Testis (tissue), 2 donors: ENCODE measurements at regions not wholly inside any gene's neighbourhood (a gene's known extent, or its start where the extent isn't known, plus 50 kb on each side); places are given as distances from the start of the nearest gene placed in this dataset.

Experiments
- DNase-seq: peaks from one replicate; pipeline ENCODE4 v3.0.0-alpha.2; 2019
- H3K27ac ChIP-seq, 2 donors: fragments of 200-600 bp; sonication (generic); one replicate each; pipeline ENCODE4 v1.5.1; 2019
- H3K27me3 ChIP-seq: fragments of 200-600 bp; sonication (generic); one replicate; pipeline ENCODE4 v1.5.1; 2019
- H3K36me3 ChIP-seq: fragments of 200-600 bp; sonication (generic); one replicate; pipeline ENCODE4 v1.5.1; 2017; ENCODE audit warnings: low read depth; ENCODE audit errors: missing control alignments
- H3K4me1 ChIP-seq: fragments of 200-600 bp; sonication (generic); one replicate; pipeline ENCODE4 v1.5.1; 2019
- H3K4me3 ChIP-seq, 2 donors: fragments of 200-600 bp; sonication (generic); one replicate each; pipeline ENCODE4 v1.5.1; 2017 to 2019
- H3K9me3 ChIP-seq: fragments of 200-600 bp; sonication (generic); one replicate; pipeline ENCODE4 v1.5.1; 2017
- CTCF ChIP-seq, 3 experiments: fragments of 450-650 bp in 2 of 3; fragments of 200-600 bp in 1 of 3; sonication (generic) in 1 of 3; IDR thresholded peaks; one replicate each; pipeline ENCODE4 v1.5.1; 2016 to 2019; ENCODE audit warnings: antibody characterized with exemption in 3 of 3, mild to moderate bottlenecking in 2 of 3, moderate library complexity in 1 of 3
- POLR2A ChIP-seq: fragments of 450-650 bp; IDR thresholded peaks from one replicate; pipeline ENCODE4 v1.6.1; 2017; ENCODE audit warnings: antibody characterized with exemption, mild to moderate bottlenecking, moderate library complexity
- WGBS, 2 donors: methylation state at CpG; one replicate each; pipeline ENCODE4 v1.1.5; 2018; 5-methylcytosine and 5-hydroxymethylcytosine counted together
- intact Hi-C: fragments of 100-400 bp; cut with DNase I; formaldehyde crosslinking; loops from one replicate; pipeline ENCODE4 v1.15.1; 2023; ENCODE audit warnings: low total_unique reads

DNA sequence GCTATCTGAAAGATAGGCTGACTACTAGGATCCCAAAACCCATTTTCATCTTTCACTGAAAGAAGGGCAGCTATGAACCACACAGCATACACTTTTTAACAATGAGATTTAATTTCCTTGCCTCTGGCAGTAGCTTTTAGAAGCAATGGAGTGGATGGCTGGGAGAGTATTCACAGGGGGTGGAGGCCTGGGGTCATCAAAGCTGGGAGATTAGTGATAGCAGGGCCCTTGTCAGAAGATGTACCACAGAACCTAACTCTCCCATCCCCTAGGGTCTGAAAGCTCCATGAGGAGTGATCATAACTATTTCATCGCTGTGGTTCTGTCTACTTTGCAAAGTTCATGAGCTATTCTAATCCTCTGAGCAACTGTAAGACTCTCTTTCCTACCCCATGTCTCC, 332.2 kb downstream of the PRELID2 start:
- 92 to 94% methylated on average over 1 of the region's 1 CpG for WGBS, 2 donors

DNA sequence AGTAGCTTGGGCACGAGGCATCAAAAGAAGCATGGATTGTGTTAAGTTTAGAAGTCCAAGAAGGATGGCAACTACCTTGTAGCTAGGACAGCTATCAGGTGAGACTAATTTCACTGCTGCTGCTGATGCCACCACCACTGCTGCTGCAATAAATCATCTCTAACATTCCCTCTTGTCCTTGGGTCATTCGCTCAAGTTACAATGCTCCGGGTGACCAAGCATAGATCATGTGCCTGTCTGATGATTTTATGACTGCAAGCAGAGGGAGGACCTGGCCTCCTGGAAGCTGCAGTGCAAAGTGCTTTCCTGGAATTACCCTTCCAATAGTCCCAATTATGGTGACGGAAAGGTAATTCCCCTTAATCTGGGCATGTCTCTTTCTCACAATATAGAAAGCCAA, 334.4 kb downstream of the PRELID2 start:
- no peaks in the 10 kb centered on the region for H3K27me3 ChIP-seq
- DNase-seq: no peak
- H3K4me3 ChIP-seq: no peak overlapping the region
- 75 to 81% methylated on average over 4 of the region's 4 CpGs for WGBS, 2 donors
- H3K9me3 ChIP-seq: no peaks in the 10 kb centered on the region
- no peak overlapping the region for H3K27ac ChIP-seq
- no peaks in the 10 kb centered on the region for H3K4me1 ChIP-seq
- intact Hi-C loops: no loop called here
- H3K36me3 ChIP-seq: no peaks in the 10 kb centered on the region
- TF ChIP-seq CTCF (IDR thresholded peaks at IDR 0.05) (no peak), POLR2A (no peak)

More for the DNA sequence above, 332.2 kb downstream of the PRELID2 start:
- DNase-seq: no peak
- H3K9me3 ChIP-seq: no peaks in the 10 kb centered on the region
- H3K36me3 ChIP-seq: no peaks in the 10 kb centered on the region
- no peaks in the 10 kb centered on the region for H3K27me3 ChIP-seq
- H3K27ac ChIP-seq: no peak overlapping the region
- intact Hi-C loops: no loop called here
- no peaks in the 10 kb centered on the region for H3K4me1 ChIP-seq
- TF ChIP-seq POLR2A: no peak
- no peak for TF ChIP-seq CTCF (IDR thresholded peaks at IDR 0.05)
- no peak overlapping the region for H3K4me3 ChIP-seq

GRCh38 chr5:145499483-145499882, 335.7 kb downstream of the PRELID2 start:
- DNase-seq: no peak
- Histone ChIP-seq H3K4me3 (no peak overlapping the region), H3K27me3 (no peaks in the 10 kb centered on the region), H3K4me1 (no peaks in the 10 kb centered on the region), H3K27ac (no peak overlapping the region), H3K36me3 (no peaks in the 10 kb centered on the region), H3K9me3 (no peaks in the 10 kb centered on the region)
- intact Hi-C loops: no loop called here
- 43 to 60% methylated on average over 4 of the region's 4 CpGs for WGBS, 2 donors
- TF ChIP-seq POLR2A (no peak), CTCF (IDR thresholded peaks at IDR 0.05) (no peak)

GRCh38 chr5:145497052-145497451, 338.1 kb downstream of the PRELID2 start:
- no peak overlapping the region for H3K4me3 ChIP-seq
- H3K27me3 ChIP-seq: no peaks in the 10 kb centered on the region
- no peak for DNase-seq
- WGBS, 2 donors: 85 to 88% methylated on average over 3 of the region's 3 CpGs
- no peaks in the 10 kb centered on the region for H3K9me3 ChIP-seq
- intact Hi-C loops: no loop called here
- H3K4me1 ChIP-seq: no peaks in the 10 kb centered on the region
- no peaks in the 10 kb centered on the region for H3K36me3 ChIP-seq
- TF ChIP-seq CTCF (IDR thresholded peaks at IDR 0.05) (no peak), POLR2A (no peak)
- H3K27ac ChIP-seq: no peak overlapping the region

DNA sequence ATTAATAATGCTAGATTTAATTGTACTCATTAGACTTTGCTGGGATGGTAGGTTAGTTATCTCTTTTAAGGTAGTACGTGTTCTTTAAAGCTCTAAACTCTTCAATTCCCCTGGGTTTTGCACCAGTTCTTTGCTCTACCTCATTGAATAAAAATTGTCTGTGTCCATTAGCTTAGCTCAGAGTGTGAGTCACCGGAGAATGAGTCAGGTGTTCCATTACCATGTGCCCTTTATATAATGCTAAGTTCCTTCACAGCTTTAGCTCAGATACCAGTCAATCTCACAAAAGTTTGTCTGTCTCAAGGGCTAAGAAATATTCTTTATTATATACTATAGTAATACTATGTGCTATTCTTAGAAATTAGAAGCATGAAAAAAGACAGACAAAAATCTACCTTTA, 339.4 kb downstream of the PRELID2 start:
- Histone ChIP-seq H3K27me3 (no peaks in the 10 kb centered on the region), H3K4me1 (no peaks in the 10 kb centered on the region), H3K36me3 (no peaks in the 10 kb centered on the region), H3K4me3 (no peak overlapping the region), H3K27ac (no peak overlapping the region), H3K9me3 (no peaks in the 10 kb centered on the region)
- intact Hi-C loops: no loop called here
- no peak for DNase-seq
- WGBS, 2 donors: 69 to 84% methylated on average over 2 of the region's 2 CpGs
- no peak for TF ChIP-seq CTCF (IDR thresholded peaks at IDR 0.05)
- TF ChIP-seq POLR2A: no peak
